ENCODE measurements at regions not wholly inside any gene's neighbourhood (a gene's known extent, or its start where the extent isn't known, plus 50 kb on each side); places are given as distances from the start of the nearest gene placed in this dataset.
"Not testable (repeated sequence)": the region's sequence is repeated elsewhere in the genome, so short reads cannot be mapped to it uniquely, and the experiment has no call there.

DNA sequence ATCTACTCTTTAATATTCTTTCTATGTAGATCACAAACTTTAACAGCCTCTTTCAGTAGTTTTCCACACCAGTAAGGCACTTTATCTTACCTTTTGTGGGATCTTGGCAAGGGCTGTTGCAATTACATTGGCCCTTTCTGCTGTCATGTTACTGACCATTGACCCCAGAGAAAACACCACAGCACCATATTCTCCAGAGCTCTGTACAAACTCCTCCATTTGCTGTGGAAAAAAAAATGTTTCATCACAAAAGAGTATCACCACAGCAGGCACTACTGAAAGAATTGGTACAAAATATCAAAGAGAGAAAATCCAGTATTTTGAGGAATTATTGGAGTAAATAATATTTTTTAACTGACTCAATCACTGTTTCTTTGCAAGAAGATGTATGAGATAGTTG, 62.3 kb upstream of the UGT2A3 start:
- DNase-seq: not testable (repeated sequence)

DNA sequence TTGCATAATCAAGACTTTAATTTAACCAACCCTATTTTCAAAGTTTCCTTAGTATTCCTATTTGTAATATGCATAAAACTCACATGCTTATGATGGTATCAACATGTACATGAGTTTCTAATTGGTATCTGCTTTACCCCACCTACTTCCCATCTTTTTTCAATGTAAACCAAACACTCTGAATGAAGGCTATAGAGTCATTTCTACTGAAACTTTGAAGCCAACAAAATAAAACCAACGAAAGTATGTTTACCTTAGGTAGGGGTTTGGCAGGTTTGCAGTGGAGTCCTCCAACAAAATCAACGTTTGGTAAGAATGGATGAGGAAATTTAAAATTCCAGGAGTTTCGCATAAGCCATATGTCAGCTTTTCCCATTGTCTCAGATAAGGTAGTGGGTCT, 66.4 kb upstream of the UGT2A3 start:
- not testable (repeated sequence) for DNase-seq

DNA sequence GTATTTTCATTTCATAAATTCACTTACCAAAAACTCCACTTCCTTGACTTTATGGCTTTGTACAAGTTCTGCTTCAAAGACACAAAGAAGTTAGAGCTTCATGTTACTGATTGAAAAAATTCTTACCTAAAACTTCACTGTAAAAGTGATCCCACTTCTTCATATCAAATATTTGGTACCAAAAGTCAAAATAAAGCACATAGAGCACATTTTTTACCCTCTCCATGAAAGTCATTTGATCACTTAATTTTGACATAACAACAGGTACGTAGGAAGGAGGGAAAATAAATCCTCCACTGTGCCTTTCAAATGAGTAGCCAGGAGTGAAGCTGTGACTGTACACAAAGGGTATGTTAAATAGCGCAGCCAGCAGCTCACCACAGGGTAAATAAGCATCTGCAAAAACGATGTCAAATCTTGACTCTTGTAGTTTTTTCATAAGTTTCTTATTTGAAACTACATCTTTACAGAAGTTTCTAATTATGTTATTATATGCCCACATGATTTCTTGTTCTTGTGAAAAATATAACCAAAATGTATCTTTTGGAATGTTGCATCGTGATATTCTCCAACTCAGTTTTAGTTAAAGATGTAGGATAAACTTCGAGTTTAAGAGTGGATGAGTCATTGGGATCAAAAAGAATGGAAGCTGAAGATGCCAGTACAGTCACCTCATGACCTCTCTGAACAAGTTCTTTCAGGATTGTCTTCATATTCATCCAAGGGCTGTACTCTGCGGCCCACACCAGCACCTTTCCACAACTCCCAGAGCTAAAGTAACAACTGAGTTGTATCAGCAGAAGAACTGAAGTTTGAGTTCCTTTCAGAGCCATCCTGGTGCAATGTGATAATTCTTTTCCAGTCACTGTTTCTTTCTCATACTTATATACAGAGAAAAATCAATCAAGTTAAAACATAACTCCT, 68.2 kb upstream of the UGT2A3 start:
- DNase-seq: not testable (repeated sequence)

DNA sequence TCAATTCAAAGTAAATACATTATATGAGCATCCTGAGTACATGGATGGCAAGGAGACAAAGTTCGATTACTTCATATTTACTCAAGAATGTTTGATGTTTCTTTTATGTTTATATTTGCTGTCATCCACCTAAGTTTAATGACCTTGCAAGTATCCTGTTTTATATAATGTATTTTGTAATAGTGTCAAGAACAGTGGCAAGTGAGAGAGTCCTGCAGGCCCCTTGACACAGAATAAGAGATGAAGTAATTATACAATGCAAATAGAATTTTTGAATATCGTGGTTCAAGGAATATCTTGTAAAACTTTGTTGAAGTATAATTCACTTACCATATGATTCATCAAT, 68.8 kb upstream of the UGT2A3 start:
- DNase-seq: not testable (repeated sequence)

DNA sequence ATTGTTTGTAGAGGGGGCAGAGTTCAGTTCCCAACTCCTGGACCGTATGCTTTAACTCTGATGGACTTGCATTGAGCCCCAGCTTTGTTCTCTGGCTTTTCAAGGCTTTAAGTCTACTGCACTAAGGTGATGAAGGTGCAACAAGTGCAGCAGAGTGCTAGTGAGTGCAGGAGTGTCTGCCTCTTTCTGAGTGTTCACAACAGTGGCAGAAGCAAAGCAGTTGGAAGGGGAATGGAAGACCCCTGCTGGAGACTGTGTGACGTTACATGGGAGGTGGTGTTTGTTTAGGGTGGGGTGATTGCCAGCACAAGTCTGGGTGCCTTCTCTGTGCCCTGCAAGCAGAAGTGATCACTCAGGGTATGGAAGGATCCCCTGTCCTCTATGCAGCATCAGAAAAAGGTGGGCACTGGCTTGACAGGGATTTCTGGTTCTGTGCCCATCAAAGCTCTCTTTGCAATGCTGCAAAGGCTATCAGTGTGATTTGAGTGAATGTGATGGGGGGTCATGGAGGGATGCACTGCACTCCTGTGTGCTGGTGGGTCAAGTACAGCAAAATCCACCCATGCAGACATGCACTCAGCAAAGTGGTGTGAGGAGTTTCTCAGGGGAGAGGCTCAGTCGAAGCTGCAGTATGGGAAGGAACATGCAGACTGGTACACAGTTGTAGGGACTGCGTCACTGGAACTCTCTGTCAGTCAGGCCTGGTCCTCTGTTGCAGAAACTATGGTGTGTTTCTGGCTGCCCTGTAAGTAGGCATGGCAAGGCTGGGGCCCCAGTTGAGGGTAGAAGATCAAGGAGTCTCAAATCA, 70.9 kb upstream of the UGT2B7 start:
- DNase-seq: peak; percentile 5

DNA sequence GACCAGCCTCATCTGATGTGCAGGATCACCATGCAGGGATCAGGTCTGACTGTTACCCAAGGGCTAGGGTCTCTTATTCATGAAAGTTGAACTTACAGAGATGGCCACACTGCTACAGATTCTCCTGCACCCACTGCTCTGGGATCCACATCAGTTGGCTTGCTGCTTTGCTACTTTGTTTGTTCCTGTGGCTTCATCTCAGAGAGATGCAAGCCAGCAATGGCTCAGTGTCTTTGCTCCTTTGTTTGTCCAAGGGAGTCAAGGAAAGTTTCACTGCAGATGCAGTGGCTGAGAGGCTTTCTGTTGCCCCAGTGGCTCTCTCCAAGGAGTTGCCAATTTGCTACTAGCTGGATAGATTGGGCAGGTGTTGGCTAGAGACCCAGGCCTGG, 70.3 kb upstream of the UGT2B7 start:
- DNase-seq: no peak

DNA sequence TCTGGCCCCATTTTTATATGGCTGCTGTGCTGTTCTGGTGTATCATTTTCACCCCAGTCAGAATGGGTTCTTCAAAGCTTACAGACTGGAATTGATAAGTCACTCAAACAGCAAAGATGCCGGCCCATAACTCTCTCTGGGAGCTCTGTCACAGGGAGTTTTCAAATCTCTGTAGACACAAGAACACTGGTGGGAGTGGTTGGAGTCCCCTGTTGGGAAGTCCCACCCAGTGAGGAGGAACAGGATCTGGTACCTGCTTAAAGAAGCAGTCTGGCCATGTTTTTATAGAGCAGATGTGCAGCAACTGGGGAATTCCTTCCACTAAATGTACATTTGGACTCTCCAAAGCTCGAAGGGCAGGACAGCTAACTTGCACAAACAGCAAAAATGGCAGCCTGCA, 69.3 kb upstream of the UGT2B7 start:
- no peak for DNase-seq

DNA sequence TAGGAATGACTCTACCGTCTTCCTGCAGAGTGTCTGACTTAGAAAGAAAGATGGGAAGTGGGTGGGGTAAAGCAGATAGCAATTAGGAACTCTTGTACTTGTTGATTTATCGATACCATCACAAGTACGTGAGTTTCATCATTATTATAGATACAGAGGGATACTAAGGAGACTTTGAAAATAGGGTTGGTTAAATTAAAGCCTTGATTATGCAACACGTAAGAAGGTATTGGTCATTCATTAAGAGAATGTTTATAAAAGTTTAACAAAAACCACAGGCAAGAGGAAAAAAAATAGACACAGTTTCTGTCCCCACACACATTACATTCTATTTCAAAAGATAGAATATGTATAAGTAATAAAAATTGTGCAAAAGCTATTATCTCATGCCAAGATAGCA, 65.9 kb upstream of the UGT2B7 start:
- no peak for DNase-seq

DNA sequence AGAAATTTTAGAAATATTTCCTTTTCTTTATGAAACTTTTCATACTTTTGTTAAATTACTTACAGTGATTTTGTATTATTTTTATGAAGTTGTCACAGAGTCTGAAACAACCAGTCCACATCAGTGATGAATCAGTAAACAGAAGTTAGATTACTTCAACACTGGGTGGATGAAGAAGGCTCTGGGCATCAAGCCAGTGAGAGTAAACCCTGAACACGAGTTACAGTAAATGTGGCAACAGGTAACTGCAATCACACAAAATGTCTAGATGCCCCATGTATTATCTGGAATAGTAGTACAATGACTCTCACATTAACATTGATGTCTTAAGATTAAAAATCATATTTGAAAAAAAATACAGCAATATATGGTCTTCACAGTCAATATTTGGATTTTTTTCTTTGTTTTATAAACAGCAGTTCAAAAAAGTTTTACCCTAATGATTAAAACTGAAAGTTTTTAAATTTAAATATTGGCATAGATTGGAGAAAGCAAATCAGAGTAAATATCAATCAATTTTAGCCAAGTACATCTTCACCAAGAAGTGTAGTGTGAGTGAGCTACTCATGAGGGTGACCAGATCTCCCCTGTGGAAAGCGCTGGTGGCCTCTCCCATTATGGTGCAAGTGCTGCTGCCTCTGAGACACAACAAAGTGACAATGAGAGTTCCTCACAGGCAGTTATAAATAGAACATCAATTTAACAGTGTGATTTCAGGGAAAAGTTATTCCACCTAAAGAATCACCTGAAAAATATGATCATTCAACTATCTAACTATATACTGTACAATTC, 63.2 kb upstream of the UGT2B7 start:
- DNase-seq: no peak

DNA sequence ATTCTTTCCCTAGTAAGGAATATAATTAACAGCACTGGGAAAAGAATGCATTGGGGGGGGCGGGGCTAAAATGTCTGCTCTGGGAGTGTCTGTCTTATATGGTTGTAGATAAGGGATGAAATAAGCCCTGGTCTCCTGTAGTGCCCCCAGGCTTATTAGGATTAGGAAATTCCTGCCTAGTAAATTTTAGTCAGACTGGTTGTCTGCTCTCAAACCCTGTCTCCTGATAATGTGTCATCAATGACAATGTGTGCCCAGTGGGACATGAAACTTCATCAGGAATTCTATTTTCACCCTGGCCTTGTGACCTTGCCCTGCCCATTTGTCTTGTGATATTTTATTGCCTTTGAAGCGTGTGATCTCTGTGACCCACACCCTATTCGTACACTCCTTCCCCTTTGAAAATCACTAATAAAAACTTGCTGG, 61.9 kb upstream of the UGT2B7 start:
- not testable (repeated sequence) for DNase-seq

DNA sequence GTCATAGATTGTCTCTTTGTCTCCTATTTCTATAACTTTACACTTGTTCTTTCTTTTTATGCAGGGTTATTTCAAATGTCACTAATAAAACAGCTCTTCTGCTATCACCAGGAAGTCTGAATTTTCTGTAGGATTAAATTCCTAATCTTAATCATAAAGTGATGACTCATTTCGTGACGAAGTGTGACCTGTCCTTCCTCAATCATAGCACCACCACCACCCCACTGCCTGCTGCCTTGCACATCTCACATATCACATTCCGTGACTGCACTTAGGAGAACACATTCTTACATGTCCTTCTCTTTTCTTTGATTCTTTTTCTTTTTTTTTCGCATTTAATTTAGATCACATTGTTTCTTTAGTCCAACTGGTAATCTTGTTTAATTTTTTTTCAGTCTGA, 57.7 kb upstream of the UGT2B7 start:
- no peak for DNase-seq

DNA sequence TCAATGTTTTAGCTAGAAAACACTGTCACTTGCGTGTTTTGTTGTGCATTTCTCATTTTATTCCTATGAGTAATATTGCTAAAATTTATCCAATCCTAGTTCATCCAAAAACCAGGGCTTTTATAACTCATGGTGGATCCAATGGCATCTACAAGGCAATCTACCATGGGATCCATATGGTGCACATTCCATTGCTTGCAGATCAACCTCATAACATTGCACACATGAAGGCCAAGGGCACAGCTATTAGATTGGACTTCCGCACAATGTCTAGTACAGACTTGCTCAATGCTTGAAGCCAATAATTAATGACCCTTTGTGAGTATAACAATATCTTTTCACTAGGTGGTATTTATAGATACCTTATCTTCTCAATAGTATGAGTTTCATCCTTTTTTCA, 57.2 kb upstream of the UGT2B7 start:
- no peak for DNase-seq

DNA sequence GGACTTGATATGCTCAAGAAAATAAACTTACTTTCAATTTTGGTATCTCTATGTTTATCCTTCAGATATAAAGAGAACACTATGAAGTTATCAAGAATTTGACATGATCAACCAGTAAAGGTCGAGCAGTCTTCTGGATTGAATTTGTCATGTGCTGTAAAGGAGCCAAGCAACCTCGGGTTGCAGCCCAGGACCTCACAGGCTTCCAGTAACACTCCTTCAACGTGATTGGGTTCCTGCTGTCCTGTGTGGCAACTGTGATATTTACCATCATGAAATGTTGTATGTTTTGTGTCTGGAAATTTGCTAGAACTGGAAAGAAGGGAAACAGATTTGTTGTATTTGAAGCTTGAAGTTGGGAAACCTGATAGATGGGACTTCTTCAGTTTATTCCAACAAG, 52.0 kb upstream of the UGT2B7 start:
- no peak for DNase-seq
